Mucosa of descending colon (tissue), 3 donors: ENCODE measurements at regions not wholly inside any gene's neighbourhood (a gene's known extent, or its start where the extent isn't known, plus 50 kb on each side); places are given as distances from the start of the nearest gene placed in this dataset.
"Not testable (repeated sequence)": the region's sequence is repeated elsewhere in the genome, so short reads cannot be mapped to it uniquely, and the experiment has no call there.

Experiments used
- ATAC-seq: fragments of 200-7000 bp; cut with Tn5 transposase; one replicate; pipeline ENCODE4 v1.9.1; 2020; ENCODE audit warnings: mild to moderate bottlenecking, moderate library complexity
- DNase-seq, 3 donors: peaks; one replicate each; pipeline ENCODE4 v3.0.0-alpha.2; 2020
- H3K36me3 ChIP-seq: fragments of 200-600 bp; one replicate; pipeline ENCODE4 v1.8.0; 2021; ENCODE audit warnings: low read depth, mild to moderate bottlenecking
- H3K4me1 ChIP-seq: fragments of 200-600 bp; one replicate; pipeline ENCODE4 v1.8.0; 2021; ENCODE audit warnings: low read depth, mild to moderate bottlenecking
- H3K4me3 ChIP-seq: fragments of 200-600 bp; one replicate; pipeline ENCODE4 v1.8.0; 2021; ENCODE audit warnings: mild to moderate bottlenecking
- H3K9me3 ChIP-seq: fragments of 200-600 bp; one replicate; pipeline ENCODE4 v1.8.0; 2021; ENCODE audit warnings: mild to moderate bottlenecking
- intact Hi-C, 2 donors: fragments of 100-400 bp; cut with DNase I in 1 of 2; cut with micrococcal nuclease in 1 of 2; formaldehyde crosslinking; loops; one replicate each; pipeline versions ENCODE4 v1.11.0 to v1.11.1; 2022; cut with DNase I, micrococcal nuclease
- TF ChIP-seq, protein P1 (sequence below): fragments of 200-600 bp; IDR thresholded peaks from one replicate; pipeline ENCODE4 v1.8.0; 2022; ENCODE audit warnings: antibody characterized with exemption, mild to moderate bottlenecking
- donor health status: DM: no; HTN: no; CAD: no; lungs with moderate emphysema.
- donor health status: DM: no; HTN: no; CAD: no.
- donor health status: DM: no; HTN: yes; CAD: no.

DNA sequence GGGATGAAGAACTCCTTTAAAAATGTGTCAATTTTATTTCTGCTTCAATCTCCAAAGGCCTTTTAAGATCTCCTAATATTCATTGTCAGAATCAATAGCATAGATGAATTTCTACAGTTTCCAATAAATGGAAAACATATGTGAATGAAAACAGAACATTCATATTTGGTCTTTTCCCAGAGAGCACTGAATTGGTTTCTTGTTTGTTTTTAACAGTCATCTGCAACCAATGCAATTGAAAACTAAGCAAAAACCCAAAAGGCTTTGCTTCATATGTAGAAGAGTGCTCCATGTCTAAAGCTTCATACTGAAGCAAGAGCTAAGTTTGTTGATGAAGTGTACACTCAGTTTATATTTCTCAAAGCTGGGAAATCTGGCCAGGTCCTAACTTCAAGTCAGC, 426.5 kb upstream of the CDIN1 start:
- no peaks in the 10 kb centered on the region for H3K4me1 ChIP-seq
- no peaks in the 10 kb centered on the region for H3K36me3 ChIP-seq
- no peak overlapping the region for H3K4me3 ChIP-seq
- ATAC-seq (no peak), DNase-seq (no peak)
- TF ChIP-seq, protein P1, sequence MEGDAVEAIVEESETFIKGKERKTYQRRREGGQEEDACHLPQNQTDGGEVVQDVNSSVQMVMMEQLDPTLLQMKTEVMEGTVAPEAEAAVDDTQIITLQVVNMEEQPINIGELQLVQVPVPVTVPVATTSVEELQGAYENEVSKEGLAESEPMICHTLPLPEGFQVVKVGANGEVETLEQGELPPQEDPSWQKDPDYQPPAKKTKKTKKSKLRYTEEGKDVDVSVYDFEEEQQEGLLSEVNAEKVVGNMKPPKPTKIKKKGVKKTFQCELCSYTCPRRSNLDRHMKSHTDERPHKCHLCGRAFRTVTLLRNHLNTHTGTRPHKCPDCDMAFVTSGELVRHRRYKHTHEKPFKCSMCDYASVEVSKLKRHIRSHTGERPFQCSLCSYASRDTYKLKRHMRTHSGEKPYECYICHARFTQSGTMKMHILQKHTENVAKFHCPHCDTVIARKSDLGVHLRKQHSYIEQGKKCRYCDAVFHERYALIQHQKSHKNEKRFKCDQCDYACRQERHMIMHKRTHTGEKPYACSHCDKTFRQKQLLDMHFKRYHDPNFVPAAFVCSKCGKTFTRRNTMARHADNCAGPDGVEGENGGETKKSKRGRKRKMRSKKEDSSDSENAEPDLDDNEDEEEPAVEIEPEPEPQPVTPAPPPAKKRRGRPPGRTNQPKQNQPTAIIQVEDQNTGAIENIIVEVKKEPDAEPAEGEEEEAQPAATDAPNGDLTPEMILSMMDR: no peak
- peaks cover 3% of the 10 kb centered on the region for H3K9me3 ChIP-seq
- intact Hi-C loops: no loop called here

DNA sequence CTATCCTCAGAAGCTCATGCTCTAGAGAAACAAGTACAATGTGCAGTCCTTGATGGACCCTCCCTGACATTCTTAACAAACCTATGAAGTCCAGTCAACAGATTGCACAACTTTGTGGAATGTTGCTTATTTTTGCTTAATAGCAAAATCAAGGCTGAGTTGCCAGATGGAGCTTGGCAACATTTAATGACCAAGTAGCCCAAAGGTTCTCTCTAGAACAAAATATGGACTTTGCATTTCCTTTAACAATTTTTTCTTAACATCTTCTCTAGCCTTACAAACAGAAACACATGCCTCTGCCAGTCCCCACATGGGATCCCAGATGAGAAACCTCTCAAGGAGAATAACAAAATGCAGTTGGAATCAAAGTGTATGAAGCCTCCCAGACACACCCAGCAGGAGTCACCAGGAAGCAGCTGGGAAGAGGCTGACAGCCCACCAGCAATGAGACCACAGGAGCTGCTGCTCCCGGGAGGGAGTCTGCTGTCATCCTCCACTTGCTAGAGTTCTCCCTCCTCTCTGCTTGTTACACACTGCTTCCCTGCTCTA, 422.5 kb upstream of the CDIN1 start:
- H3K9me3 ChIP-seq: no peaks in the 10 kb centered on the region
- H3K4me3 ChIP-seq: no peak overlapping the region
- TF ChIP-seq, protein P1: no peak
- intact Hi-C loops: no loop called here
- peak; percentile 19 for ATAC-seq
- no peaks in the 10 kb centered on the region for H3K36me3 ChIP-seq
- no peaks in the 10 kb centered on the region for H3K4me1 ChIP-seq
- DNase-seq: peak in 2 of 3 donors; percentile 7 to 35

DNA sequence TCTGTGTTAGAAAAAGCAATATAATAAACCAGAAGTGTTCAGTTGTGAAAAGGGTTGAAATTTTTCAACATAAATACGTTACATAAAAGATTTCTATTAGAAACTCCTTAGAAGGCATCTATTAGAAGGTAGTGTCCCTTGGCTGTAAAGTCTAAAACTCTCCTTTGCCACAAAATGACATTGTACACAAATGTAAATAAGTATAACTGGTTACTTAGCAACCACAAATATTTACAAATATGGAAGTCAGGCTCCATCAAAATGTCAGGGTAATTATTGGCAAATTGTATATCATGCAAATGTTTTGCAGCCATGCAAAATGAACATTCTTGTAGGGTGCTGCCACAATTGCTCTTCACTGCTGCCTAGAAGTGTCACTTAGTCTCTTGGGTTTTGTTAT, 419.1 kb upstream of the CDIN1 start:
- ATAC-seq (no peak), DNase-seq (no peak)
- no peaks in the 10 kb centered on the region for H3K36me3 ChIP-seq
- H3K9me3 ChIP-seq: no peaks in the 10 kb centered on the region
- no peaks in the 10 kb centered on the region for H3K4me1 ChIP-seq
- TF ChIP-seq, protein P1: no peak
- no peak overlapping the region for H3K4me3 ChIP-seq
- intact Hi-C loops: no loop called here

DNA sequence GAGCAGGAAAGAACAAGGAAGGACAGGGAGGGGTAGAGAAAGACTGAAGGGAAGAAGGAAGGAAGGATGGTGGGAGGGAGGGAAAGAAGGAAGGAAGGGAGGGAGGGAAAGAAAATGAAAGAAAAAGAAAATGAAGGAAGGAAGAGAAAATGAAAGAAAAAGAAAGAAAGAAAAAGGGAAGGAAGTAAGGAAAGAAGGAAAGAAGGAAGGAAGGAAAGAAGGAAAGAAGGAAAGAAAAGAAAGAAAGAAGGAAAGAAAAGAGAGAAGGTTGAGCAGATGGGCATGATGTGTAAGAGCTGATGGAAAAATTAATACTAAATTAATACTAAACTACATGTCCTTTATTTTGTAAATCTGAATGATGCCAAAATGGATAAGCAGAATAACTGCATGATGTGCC, 418.3 kb upstream of the CDIN1 start:
- no peak for ATAC-seq
- H3K4me3 ChIP-seq: no peak overlapping the region
- no peak for DNase-seq
- H3K4me1 ChIP-seq: no peaks in the 10 kb centered on the region
- no peaks in the 10 kb centered on the region for H3K9me3 ChIP-seq
- TF ChIP-seq, protein P1: no peak
- H3K36me3 ChIP-seq: no peaks in the 10 kb centered on the region
- intact Hi-C loops: no loop called here

DNA sequence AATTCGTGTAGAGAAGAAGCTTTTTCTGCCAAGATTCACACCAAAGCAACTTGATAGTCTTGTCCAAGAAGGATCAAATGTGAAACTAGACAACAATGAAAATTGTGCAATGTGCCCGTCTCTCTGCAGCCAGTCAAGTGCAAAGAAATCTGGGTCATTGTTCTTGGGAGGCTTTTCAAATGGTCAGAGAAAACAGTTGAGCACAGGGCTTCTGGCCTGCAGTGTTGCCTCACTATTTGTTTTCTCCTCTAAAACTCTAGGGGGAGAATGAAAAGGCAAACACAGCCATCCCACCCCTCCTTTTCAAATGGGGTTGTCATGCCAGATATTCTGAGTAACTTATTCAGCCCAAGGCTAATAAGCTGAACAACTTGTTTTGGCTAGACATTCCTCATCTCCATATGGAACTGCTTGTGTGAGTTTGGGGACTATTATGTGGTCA, 417.6 kb upstream of the CDIN1 start:
- intact Hi-C loops: no loop called here
- peak; percentile 29 for ATAC-seq
- Histone ChIP-seq H3K4me1 (no peaks in the 10 kb centered on the region), H3K4me3 (no peak overlapping the region), H3K36me3 (no peaks in the 10 kb centered on the region), H3K9me3 (no peaks in the 10 kb centered on the region)
- TF ChIP-seq, protein P1: no peak
- DNase-seq: no peak

DNA sequence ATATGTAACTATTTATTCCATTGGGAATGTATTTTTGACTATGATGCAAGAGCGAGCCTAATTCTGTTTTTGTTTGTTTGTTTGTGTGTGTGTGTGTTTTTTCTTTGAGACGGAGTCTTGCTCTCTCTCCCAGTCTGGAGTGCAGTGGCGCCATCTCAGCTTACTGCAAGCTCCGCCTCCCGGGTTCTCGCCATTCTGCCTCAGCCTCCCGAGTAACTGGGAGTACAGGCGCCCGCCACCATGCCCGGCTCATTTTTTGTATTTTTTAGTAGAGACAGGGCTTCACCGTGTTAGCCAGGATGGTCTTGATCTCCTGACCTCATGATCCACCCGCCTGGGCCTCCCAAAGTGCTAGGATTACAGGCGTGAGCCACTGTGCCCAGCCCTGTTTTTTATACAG, 415.4 kb upstream of the CDIN1 start:
- H3K9me3 ChIP-seq, H3K36me3 ChIP-seq, H3K4me3 ChIP-seq, intact Hi-C loops, ATAC-seq, H3K4me1 ChIP-seq, DNase-seq: not testable (repeated sequence)
